NCI-H345 (cell line): ENCODE measurements at regions not wholly inside any gene's neighbourhood (a gene's known extent, or its start where the extent isn't known, plus 50 kb on each side); places are given as distances from the start of the nearest gene placed in this dataset.
A peak's percentile ranks its signal among the peaks of the same experiment; 100 is the strongest.
"Not testable (repeated sequence)": the region's sequence is repeated elsewhere in the genome, so short reads cannot be mapped to it uniquely, and the experiment has no call there.

Source experiments
- DNase-seq: peaks from one replicate; lab custom pipeline; 2025; lab: John Stamatoyannopoulos, UW

- no peak for DNase-seq
These were observed 325.1 kb downstream of the SOX4 start for GRCh38 chr6:21918666-21919065.

GRCh38 chr6:21922086-21922485 lies 328.5 kb downstream of the SOX4 start:
- DNase-seq: no peak

GRCh38 chr6:21924002-21924401 lies 330.5 kb downstream of the SOX4 start:
- no peak for DNase-seq

- DNase-seq: no peak
These were observed 335.3 kb downstream of the SOX4 start for GRCh38 chr6:21928827-21929226.

- no peak for DNase-seq
These were observed 338.2 kb downstream of the SOX4 start for GRCh38 chr6:21931641-21932335.

- DNase-seq: no peak
These were observed 339.8 kb downstream of the SOX4 start for GRCh38 chr6:21933351-21933750.

DNA sequence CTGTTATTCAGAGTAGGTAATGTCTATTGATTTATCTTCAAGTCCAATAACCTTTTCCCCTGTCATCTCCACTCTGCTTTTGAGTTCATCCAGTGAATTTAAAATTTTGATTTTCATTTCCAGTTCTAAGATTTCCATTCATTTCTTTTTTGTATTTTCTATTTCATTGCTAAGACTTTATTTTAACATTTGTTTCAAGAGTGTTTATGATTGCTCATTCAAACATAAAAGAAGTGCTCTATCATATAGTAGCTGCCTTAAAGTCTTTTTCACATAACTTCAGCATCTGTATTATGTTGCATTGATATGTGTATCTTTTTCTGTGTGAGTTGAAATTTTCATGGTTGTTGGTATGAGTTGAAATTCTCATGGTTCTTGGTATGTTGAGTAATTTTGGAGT lies 341.6 kb downstream of the SOX4 start:
- DNase-seq: no peak

DNA sequence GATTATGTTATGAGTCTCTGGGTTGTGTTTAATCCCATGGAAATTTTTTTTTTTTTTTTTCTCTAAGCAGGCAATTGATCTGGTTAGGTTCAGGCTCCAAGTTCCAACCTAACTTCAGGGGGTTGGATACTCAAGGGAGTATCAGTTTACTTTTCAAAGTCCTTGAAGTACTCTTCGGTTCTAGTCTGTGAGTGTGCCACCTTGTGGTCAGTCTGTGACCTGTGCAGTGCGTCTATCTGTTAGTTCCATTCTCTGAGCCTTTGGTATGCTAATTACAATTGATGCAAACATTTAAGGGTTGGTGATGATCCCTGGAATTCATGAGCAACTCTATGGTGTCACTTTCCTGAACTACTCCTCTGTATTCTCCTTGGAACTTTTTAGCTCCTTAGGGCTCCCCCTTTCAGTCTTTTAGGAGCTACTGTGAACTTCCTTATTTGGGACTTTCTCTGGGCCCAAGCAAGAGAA lies 342.0 kb downstream of the SOX4 start:
- DNase-seq: no peak

- no peak for DNase-seq
These were observed 343.9 kb downstream of the SOX4 start for GRCh38 chr6:21937466-21937865.

- DNase-seq: not testable (repeated sequence)
These were observed 345.5 kb downstream of the SOX4 start for GRCh38 chr6:21939066-21939465.

- DNase-seq: no peak
These were observed 348.4 kb downstream of the SOX4 start for GRCh38 chr6:21941926-21942325.

DNA sequence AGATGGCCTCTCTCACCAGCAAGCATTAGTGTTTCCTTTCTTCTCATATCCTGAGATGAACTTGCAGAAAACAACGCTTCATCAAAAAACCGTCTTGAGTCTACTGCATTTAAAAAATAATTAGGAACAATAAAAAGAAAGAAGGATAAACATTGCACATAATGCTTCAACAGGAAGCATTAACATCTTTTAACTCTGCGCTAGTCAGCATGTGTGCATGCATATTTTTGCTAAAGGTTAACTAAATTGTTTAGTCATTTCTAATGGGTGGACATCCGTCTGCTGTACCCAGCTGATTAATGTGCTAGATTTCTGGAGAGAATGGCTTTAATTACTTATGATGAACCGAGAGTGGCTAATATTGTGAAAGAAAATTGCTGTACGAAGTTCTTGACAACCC lies 349.3 kb downstream of the SOX4 start:
- DNase-seq: no peak

DNA sequence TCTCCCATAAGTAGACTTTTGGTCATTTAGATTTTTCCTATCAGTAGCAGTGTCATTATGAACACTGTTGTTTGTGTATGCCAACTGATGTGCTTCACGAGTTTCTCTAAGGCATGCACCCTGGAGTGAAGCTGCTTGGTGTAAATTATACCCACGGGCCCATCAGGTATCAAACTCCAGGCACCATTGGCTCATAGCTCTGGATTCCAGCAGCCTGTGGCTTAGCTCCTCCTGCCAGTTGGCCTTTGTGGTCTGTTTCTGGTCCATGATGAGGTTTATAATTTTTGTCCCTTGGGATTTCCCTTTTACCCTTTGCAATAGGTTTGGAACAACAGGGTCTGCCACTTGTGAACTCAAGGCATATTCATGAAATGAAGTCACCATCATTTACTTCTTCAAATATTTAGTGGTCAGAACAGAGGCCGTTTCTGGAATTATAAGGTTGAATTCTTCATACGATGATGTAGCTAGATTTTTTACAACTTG lies 350.5 kb downstream of the PRL start:
- no peak for DNase-seq

- not testable (repeated sequence) for DNase-seq
These were observed 349.6 kb downstream of the PRL start for GRCh38 chr6:21947227-21947626.

DNA sequence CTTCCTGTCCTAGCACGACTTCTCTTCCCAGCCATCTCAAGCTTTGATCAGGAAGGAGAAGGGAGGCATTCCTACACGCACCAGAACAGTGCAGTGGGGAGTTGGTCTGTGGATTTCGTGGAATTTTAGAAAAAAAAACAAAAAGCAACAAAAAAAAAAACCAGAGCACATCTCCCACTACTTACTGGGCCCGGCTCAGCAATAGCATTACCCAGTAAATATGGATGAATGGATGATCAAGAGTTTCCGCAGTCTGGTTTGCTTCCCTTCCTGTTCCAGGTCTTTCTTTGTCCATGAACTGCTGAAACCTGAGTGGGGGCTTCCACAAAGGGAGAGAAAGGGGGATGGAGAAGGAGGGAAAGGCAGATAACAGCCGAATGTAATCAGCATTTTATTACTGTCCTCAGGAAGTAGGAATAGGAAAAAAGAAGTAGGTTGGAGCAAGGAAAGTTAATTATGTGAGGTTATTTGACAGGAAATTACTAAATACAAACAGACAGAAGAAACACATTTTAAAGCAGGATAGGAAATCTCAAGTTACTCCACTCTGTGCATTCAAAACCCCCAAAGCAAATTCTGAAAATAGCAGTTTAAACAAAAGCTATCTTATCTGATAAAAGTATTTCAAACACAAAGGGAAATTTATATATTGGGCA lies 349.0 kb downstream of the PRL start:
- no peak for DNase-seq

- DNase-seq: peak; percentile 84
These were observed 347.5 kb downstream of the PRL start for GRCh38 chr6:21949211-21949801.

GRCh38 chr6:21952367-21952766 lies 344.5 kb downstream of the PRL start:
- no peak for DNase-seq

DNA sequence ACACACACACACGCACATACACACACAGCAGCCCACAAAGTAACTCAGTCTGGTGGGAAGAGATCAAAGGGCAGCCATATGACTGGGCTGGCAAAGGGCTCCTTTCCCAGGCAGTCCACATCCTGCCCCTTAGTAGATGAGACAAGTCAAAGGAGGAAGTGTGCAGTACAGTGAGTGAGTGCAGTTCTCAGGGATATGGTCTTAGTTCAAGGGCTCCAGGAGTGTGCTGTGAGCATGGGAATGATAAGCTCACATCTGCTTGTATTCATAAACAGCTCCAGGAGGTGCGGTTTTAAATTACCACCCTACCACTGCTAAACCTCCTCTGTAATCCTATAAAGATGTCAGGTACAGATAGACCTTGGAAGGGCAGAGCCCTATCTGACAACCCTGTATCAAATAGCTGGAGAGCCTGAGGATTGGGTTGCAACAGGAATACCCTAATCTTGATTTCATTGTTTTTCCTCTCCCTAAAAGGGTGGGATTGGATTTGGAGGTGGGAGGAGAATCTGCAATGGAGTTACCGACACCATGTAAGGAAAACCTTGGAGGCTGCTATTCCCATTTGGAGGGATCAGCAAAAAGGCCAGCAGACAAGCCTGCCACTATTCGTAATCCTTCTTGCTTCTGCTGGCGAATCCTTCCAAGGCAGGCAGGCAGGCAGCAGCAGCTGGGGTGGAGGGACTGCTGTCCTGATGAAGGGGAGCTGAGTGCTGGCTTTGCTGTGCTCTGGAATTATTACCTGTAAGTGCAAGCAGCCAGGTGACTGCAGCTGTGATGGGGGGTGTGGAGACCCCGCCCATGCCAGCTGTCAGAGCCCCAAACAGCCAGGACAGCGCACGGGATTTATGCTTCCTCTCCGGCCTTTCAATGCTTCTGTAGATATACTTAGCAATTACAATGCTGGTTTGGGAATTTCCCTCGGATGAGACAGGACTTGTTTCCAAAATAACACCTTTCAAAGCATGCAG lies 342.7 kb downstream of the PRL start:
- no peak for DNase-seq

DNA sequence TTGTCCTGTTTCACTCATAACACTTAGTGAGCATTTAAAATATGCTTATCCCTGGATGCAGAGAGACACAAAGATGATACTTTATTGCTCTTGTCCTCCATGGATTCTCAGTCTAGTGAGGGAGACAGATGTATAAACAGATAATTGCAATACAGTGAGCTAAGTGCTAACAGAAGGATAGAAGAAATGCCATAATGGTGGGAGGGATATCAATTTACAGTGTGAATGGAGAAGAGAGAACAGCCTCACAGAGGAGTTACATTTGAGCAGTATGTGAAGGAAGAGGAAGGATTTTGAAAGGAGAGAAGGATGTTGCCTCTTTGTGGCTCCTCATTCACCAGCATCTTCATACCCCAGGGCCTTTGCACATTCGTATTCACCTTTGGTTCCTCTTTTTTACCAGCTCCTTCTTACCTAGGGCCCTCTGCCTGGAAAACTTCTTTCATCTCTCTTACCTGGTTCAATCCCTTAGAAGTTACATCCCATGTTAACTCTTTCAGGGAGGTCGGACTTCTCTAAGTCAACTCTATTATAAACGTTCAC lies 341.7 kb downstream of the PRL start:
- no peak for DNase-seq

- no peak for DNase-seq
These were observed 340.9 kb downstream of the PRL start for GRCh38 chr6:21955951-21956350.

DNA sequence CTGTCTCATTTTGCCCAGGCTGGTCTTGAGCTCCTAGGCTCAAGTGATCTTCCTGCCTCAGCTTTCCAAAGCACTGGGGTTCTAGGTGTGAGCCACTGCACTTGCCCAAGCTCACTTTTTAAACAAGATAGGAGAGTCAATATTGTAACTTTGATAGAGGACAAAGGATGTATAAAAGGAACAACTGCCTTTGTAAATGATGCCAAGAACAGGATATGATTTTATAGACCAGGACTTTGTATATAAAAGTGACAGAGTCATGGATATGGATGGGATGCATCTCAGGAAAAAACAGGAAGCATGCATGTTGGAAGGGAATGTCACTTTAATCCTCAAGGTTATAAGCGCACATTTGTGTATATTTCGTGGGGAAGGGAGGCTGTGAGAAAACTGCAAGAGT lies 338.4 kb downstream of the PRL start:
- no peak for DNase-seq

GRCh38 chr6:21961226-21961625 lies 335.6 kb downstream of the PRL start:
- DNase-seq: peak; percentile 11
